Neural progenitor cell (in vitro differentiated cells): ENCODE measurements at regions not wholly inside any gene's neighbourhood (a gene's known extent, or its start where the extent isn't known, plus 50 kb on each side); places are given as distances from the start of the nearest gene placed in this dataset. TPM values are rescaled to one million over a fixed set of nuclear protein-coding genes. Genes with fewer than 3 reads are reported as not detected.

Experiments
- DNase-seq: peaks from one replicate; pipeline ENCODE4 v3.0.0-alpha.2; 2016; ENCODE audit warnings: low spot score
- H2AFZ ChIP-seq: fragments of 200-600 bp; sonication (generic); replicated peaks from 2 replicates; pipeline ENCODE4 v1.6.1; 2016; ENCODE audit warnings: antibody characterized with exemption
- H3F3A ChIP-seq: fragments of 200-600 bp; sonication (generic); 2 replicates; pipeline ENCODE4 v1.6.1; 2016; ENCODE audit warnings: antibody characterized with exemption, low read depth
- H3K27ac ChIP-seq: fragments of 200-600 bp; sonication (generic); 2 replicates; pipeline ENCODE4 v1.5.1; 2016; ENCODE audit warnings: mild to moderate bottlenecking
- H3K27me3 ChIP-seq: fragments of 200-600 bp; sonication (generic); 2 replicates; pipeline ENCODE4 v1.6.1; 2016; ENCODE audit warnings: mild to moderate bottlenecking, moderate library complexity
- H3K36me3 ChIP-seq: fragments of 200-600 bp; sonication (generic); 2 replicates; pipeline ENCODE4 v1.5.1; 2016
- H3K4me1 ChIP-seq: fragments of 200-600 bp; sonication (generic); 2 replicates; pipeline ENCODE4 v1.6.1; 2016; ENCODE audit warnings: mixed run types
- H3K4me2 ChIP-seq: fragments of 200-600 bp; sonication (generic); 2 replicates; pipeline ENCODE4 v1.6.1; 2016
- H3K4me3 ChIP-seq: fragments of 200-600 bp; sonication (generic); 2 replicates; pipeline ENCODE4 v1.5.1; 2016
- H3K79me2 ChIP-seq: fragments of 200-600 bp; sonication (generic); 2 replicates; pipeline ENCODE4 v1.6.1; 2016; ENCODE audit warnings: low read depth
- H3K9ac ChIP-seq: fragments of 200-600 bp; sonication (generic); 2 replicates; pipeline ENCODE4 v1.6.1; 2016
- H3K9me3 ChIP-seq: fragments of 200-600 bp; sonication (generic); 2 replicates; pipeline ENCODE4 v1.5.1; 2016; ENCODE audit warnings: low read depth
- H4K20me1 ChIP-seq: fragments of 200-600 bp; sonication (generic); 2 replicates; pipeline ENCODE4 v1.6.1; 2016; ENCODE audit warnings: low read depth
- H3K27ac Mint-ChIP-seq: 3 replicates; pipeline ENCODE4 v1.8.0; 2021; ENCODE audit warnings: mixed read lengths
- H3K27me3 Mint-ChIP-seq: 2 replicates; pipeline ENCODE4 v1.8.0; 2022; ENCODE audit warnings: low read depth, mild to moderate bottlenecking, inconsistent platforms, moderate library complexity, mixed read lengths; ENCODE audit not compliant: insufficient read depth
- H3K36me3 Mint-ChIP-seq: 3 replicates; pipeline ENCODE4 v1.8.0; 2021; ENCODE audit warnings: mixed read lengths
- H3K4me1 Mint-ChIP-seq: 3 replicates; pipeline ENCODE4 v1.8.0; 2021; ENCODE audit warnings: mixed read lengths
- H3K4me3 Mint-ChIP-seq: 3 replicates; pipeline ENCODE4 v1.8.0; 2021; ENCODE audit warnings: mild to moderate bottlenecking, moderate library complexity, mixed read lengths
- H3K9me3 Mint-ChIP-seq: 3 replicates; pipeline ENCODE4 v1.8.0; 2020; ENCODE audit warnings: mixed read lengths
- EZH2 ChIP-seq: fragments of 200-600 bp; sonication (generic); IDR thresholded peaks from 2 replicates; pipeline ENCODE4 v1.6.1; 2017; ENCODE audit warnings: antibody characterized with exemption, mild to moderate bottlenecking, moderate library complexity
- EZH2phosphoT487 ChIP-seq: fragments of 200-600 bp; sonication (generic); IDR thresholded peaks from 2 replicates; pipeline ENCODE4 v1.6.1; 2017; ENCODE audit warnings: antibody characterized with exemption
- small RNA-seq: library from RNA; depleted of rRNA; stranded (forward); fragments of <200 nt; gene quantifications from one replicate; pipeline ENCODE3, GENCODE V24; 2015
- TF ChIP-seq, protein P1 (sequence below): fragments of 200-600 bp; sonication (generic); IDR thresholded peaks from 2 replicates; pipeline ENCODE4 v1.5.1; 2017; ENCODE audit warnings: antibody characterized with exemption, mild to moderate bottlenecking

DNA sequence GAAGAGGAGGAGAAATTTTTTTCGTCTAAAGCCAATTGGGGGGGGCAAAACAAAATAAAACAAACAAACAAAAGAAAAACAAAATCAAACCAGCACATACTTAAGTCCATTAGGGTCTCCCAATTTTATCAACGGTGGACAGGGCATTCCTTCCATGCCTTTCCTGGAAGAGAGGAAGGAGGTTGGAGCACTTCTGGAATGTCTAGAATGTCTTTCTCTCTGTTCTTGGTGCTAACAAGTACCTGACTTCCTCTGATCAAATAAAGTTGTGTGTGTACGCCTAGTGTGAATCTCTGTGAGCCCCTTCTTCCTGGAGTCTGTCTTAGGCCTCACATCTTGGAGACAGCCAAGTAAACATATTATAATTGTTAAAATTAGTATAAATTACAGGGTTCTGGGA, 399.0 kb upstream of the LRRTM1 start:
- no peaks in the 10 kb centered on the region for H3K4me1 ChIP-seq
- H3K4me2 ChIP-seq: no peak overlapping the region

DNA sequence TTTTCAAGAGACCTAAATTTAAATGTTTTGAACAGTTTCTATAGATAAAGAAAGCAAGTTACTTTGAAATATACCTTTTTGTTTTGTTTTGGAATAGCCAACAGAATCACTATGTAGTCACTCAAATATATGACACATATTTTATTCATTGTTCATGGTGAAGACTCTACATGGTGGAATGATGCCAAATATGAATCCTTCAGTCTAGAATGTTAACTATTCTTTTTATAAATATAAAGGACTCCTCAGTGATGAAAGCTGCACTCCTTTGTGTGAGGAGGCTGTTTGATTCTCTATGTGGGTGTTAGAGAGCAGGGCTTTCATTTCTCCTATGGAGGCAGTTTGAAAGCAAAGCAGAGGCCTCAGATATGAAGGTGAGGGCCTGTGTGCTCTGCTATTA, 396.4 kb upstream of the LRRTM1 start:
- Histone ChIP-seq H2AFZ (no peak overlapping the region), H3K27me3 (no peaks in the 10 kb centered on the region), H3K27ac (no peak overlapping the region), H3K9me3 (no peaks in the 10 kb centered on the region), H3K4me3 (no peak overlapping the region), H3K9ac (no peak overlapping the region), H3K36me3 (no peaks in the 10 kb centered on the region), H3K4me1 (no peaks in the 10 kb centered on the region), H3K4me2 (no peak overlapping the region), H3K79me2 (no peaks in the 10 kb centered on the region), H3F3A (no peaks in the 10 kb centered on the region), H4K20me1 (no peaks in the 10 kb centered on the region)
- peaks cover 5% of the 10 kb centered on the region for H3K9me3 Mint-ChIP-seq
- no peaks in the 10 kb centered on the region for H3K4me1 Mint-ChIP-seq
- peaks cover 4% of the 10 kb centered on the region for H3K27me3 Mint-ChIP-seq
- no peak overlapping the region for H3K4me3 Mint-ChIP-seq
- H3K36me3 Mint-ChIP-seq: no peaks in the 10 kb centered on the region
- no peak overlapping the region for H3K27ac Mint-ChIP-seq
- no peak for DNase-seq
- TF ChIP-seq, protein P1, sequence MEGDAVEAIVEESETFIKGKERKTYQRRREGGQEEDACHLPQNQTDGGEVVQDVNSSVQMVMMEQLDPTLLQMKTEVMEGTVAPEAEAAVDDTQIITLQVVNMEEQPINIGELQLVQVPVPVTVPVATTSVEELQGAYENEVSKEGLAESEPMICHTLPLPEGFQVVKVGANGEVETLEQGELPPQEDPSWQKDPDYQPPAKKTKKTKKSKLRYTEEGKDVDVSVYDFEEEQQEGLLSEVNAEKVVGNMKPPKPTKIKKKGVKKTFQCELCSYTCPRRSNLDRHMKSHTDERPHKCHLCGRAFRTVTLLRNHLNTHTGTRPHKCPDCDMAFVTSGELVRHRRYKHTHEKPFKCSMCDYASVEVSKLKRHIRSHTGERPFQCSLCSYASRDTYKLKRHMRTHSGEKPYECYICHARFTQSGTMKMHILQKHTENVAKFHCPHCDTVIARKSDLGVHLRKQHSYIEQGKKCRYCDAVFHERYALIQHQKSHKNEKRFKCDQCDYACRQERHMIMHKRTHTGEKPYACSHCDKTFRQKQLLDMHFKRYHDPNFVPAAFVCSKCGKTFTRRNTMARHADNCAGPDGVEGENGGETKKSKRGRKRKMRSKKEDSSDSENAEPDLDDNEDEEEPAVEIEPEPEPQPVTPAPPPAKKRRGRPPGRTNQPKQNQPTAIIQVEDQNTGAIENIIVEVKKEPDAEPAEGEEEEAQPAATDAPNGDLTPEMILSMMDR: no peak
- TF ChIP-seq EZH2phosphoT487 (no peak), EZH2 (no peak)

More for the DNA sequence above, 399.0 kb upstream of the LRRTM1 start:
- Histone ChIP-seq H3F3A (no peaks in the 10 kb centered on the region), H3K27me3 (no peaks in the 10 kb centered on the region), H3K79me2 (no peaks in the 10 kb centered on the region), H3K9ac (no peak overlapping the region), H3K4me3 (no peak overlapping the region), H3K9me3 (no peaks in the 10 kb centered on the region), H3K36me3 (no peaks in the 10 kb centered on the region), H4K20me1 (no peaks in the 10 kb centered on the region), H3K27ac (no peak overlapping the region), H2AFZ (no peak overlapping the region)
- Mint-ChIP-seq H3K9me3 (peaks cover 3% of the 10 kb centered on the region), H3K4me3 (no peak overlapping the region), H3K4me1 (no peaks in the 10 kb centered on the region), H3K27me3 (peaks cover 4% of the 10 kb centered on the region), H3K36me3 (no peaks in the 10 kb centered on the region), H3K27ac (no peak overlapping the region)
- peak; percentile 8 for DNase-seq
- no peak for TF ChIP-seq EZH2phosphoT487

Small RNAs in the stretch of these regions (small RNA-seq; reads per million reads assigned to genes)
- gene AC013262.1 (not detected), gene AC138623.1 (not detected), gene RF00019 (not detected), gene RN7SL201P (not detected), gene RNA5SP99 (0.07 reads per million), gene RNU6-1312P (not detected), gene RNU6-685P (not detected), gene RPL37P10 (not detected)
